Prostate gland (tissue), 2 donors: ENCODE measurements at regions not wholly inside any gene's neighbourhood (a gene's known extent, or its start where the extent isn't known, plus 50 kb on each side); places are given as distances from the start of the nearest gene placed in this dataset.

Experiments
- CTCF ChIP-seq, 4 experiments: fragments of 200-600 bp in 2 of 4; fragments of 450-650 bp in 2 of 4; sonication (generic) in 2 of 4; IDR thresholded peaks; 1 replicate in 3 of 4; 2 replicates in 1 of 4; pipeline ENCODE4 v1.5.1; 2016 to 2019; ENCODE audit warnings: antibody characterized with exemption in 4 of 4, mild to moderate bottlenecking in 2 of 4, moderate library complexity in 2 of 4
- POLR2A ChIP-seq: fragments of 450-650 bp; IDR thresholded peaks from one replicate; pipeline ENCODE4 v1.6.1; 2016; ENCODE audit warnings: antibody characterized with exemption, mild to moderate bottlenecking
- POLR2AphosphoS5 ChIP-seq: sonication (generic); formaldehyde crosslinking; IDR thresholded peaks from one replicate; pipeline ENCODE4 v1.6.1; 2017; ENCODE audit warnings: antibody characterized with exemption

- TF ChIP-seq CTCF (IDR thresholded peaks at IDR 0.05): no peak
- no peak for TF ChIP-seq POLR2A
- TF ChIP-seq POLR2AphosphoS5: no peak
Measured at GRCh38 chr4:189029976-189030504, 890.8 kb downstream of the TRIML1 start.
